ENCODE measurements at regions not wholly inside any gene's neighbourhood (a gene's known extent, or its start where the extent isn't known, plus 50 kb on each side); places are given as distances from the start of the nearest gene placed in this dataset.

DNA sequence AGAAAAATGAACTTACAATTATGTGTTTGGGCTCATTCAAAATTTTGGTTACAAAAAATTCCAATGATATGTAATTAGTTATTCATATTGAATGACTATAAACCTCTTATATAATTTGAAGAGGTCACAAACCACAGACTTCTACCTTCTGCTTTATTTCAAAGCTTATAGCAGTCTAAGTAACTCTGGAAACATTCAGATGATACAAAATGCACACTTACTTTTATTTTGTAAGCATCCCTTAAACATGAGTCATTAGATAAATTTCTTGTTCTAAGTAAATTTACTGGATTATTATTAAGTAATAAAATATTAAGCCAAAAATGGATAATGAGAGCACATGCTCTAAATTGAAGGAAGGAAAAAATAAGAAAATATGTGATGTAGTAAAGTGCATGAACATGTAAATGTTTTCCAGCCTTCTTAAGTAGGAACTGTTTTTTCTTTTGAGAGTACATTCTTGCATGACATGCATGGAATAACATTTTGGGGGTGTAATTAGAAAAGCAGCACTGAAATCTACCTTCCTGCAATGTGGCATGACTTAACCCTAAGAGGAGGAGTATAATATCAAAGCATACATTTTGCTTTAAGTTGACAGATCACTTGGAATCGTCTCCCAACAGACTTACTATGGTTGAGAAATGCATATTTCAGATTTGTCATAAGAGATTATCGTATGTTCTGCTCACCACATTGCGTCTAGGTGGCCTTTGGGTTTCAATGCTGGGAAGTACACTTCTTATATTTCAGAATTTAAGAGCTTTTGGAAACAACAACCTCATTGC, 372.7 kb upstream of the HSF2 start:
- DNase-seq = no peak

- DNase-seq = no peak
Measured at GRCh38 chr6:122028933-122029522, 370.4 kb upstream of the HSF2 start.

- DNase-seq = peak in 1 of 2 donors; percentile 14
Measured at GRCh38 chr6:122033564-122034181, 365.8 kb upstream of the HSF2 start.

GRCh38 chr6:122035173-122035572, 364.3 kb upstream of the HSF2 start:
- no peak for DNase-seq

- no peak for DNase-seq
Measured at GRCh38 chr6:122040261-122040660, 359.2 kb upstream of the HSF2 start.

- DNase-seq = no peak
Measured at GRCh38 chr6:122042380-122042779, 357.1 kb upstream of the HSF2 start.

- DNase-seq = no peak
Measured at GRCh38 chr6:122042960-122043735, 356.3 kb upstream of the HSF2 start.

- DNase-seq = no peak
Measured at GRCh38 chr6:122048570-122048969, 350.9 kb upstream of the HSF2 start.

DNA sequence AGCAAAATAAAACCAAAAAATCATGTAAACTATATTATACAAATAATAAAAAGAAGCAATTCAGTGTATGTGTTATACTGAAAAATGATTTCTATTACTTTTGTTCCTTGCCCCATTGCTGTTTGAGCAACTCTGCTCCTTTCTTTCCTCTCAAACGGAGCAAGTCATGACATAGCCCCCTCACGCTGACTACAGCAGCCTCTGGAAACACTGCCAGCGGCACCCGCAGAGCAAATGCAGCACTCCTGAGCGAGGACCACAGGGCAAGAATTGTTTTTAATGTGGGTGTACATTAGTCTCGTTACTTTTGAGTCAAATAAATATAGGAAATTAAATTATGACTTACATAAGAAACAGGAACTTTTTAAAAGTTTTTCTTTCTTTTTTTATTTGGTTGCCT, 350.1 kb upstream of the HSF2 start:
- no peak for DNase-seq

DNA sequence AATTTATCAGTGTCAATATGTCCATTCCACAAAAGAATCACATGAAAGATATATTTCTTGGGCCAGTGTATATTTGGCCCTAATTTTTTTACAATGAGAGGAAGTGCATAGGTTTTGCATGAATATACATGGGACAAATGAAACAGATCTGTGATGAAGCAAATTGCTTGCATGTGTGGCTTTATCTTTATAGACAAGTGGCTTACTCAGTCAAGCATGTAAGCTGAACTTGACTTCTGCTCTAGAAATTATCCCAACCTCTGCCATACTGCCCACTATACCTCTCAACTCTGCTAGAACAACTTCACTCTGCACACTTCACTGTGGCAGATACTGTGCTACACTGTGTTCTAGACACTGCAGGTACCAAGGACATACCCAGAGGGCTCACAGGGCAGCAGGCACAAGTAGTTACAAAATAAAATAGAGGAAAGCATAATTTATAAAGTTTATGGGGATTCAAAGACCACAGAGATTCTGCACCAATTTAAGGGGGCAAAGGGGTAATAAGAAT, 349.2 kb upstream of the HSF2 start:
- no peak for DNase-seq

DNA sequence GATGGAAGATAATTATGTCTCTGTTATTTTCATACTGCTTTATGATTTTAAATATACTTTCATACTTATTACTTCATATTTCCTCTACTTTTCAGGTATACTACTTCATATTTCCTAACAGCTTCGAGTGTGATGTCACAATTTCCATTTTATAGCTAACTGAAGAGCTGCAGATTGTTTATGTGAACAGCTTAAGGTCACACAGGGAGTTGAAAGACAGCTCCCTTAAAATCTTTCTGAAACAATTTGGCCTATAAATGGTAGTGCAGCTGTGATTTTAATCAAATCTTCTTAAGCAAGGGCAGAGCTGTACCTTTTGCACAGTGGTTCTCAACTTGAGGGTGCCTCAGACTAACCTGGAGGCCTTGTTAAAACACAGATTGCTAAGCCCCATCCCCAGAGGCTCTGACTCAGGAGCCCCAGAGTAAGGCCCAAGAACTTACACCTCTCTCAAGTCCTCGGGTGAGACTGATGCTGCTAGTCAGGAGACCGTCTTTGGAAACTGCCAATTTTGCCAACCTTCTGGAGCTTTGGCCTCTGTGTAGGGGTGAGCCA, 347.0 kb upstream of the HSF2 start:
- no peak for DNase-seq

DNA sequence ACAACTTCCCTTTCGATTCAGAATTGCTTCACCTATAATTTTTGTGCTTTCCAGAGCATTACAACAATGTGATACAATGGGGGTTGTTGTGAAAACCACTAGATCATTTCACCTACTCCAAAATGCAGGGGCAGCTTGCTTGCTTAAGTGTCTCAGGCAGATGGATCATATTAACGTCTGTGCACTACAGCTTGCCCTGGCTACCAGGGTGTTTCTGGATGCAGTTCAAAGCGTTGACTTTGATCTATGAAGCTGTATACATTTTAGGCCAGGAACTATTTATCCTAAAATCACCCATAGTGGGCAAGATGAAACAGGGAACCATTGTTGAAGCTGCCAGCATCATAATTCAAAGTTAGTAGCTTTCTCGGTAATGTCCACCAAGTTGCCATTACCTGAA, 339.5 kb upstream of the HSF2 start:
- DNase-seq = no peak

DNA sequence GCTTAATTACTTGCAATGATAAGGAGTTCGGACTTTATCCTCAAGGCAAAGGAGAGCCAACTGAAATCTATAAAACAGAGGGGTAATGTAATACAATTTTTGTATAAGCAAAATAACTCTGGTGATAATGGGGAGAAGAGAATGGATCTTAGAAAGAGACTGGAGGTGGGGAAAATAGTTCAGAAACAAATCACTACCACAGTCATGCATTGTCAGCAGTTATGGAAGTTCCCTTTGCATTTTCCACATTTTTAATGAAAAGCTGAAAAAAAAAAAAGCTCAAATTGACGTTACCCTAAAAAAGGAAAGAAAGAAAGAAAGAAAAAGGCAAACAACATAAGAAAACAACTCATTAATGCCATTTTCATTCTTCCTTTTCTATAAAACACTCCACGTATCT, 337.6 kb upstream of the HSF2 start:
- no peak for DNase-seq

DNA sequence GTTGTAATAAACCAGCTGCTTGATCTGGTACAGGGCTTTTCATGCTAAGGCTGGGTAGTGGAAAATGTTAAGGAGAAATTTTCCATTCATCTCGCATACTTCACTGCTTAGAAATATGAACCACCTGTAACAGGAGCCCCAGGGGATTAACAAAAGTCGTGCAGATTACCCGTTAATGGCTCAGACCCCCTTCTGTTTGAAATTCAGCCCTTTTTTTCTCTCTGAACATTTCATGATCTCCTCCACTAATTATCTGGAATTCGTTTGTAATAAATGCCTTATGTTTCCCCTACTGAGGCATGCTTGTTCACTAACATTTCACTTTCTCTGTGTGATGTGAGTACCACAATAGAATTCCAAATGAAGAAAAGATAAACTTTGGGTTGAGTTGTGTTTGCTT, 336.4 kb upstream of the HSF2 start:
- no peak for DNase-seq

GRCh38 chr6:122063761-122064160, 335.7 kb upstream of the HSF2 start:
- no peak for DNase-seq

DNA sequence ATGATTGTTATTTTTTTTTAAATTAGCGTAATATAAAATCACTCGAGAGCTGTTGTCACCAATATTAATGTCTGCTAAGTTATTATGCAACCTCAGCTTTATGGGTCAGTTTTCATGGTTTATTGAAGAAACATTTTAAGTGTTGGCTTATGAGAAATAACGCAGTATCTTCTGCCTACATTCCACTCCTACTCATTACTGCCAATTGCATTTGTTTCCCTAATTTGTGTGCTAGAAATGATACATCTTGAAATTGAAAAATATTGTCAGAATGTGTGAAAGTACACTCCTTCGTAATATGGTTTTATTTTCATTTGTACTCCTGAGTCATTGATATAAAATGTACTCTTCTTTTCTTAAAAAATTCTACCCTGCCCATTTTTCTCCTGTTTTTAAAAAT, 333.3 kb upstream of the HSF2 start:
- no peak for DNase-seq

DNA sequence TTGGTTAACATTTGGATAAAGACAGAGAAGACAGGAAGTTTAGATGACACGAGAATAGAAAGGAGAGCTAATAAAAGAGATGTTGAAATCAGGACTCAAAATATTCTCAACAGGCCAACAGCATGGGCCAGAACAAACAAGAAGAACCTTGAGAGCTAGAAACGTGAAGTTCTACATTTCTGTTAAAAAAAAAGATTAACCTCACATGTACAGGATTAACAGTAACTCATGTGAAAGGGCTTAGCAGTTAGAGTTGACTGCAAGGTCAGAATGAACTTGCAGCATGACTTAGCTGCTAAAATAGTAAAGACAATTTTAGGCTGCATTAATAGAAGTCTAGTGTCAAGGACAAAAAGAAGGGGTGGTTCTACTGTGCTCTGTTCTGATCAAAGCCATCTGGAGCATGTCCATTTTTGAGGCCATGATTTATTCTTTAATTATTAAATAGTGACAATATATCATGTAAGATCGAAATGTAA, 331.1 kb upstream of the HSF2 start:
- DNase-seq = no peak

DNA sequence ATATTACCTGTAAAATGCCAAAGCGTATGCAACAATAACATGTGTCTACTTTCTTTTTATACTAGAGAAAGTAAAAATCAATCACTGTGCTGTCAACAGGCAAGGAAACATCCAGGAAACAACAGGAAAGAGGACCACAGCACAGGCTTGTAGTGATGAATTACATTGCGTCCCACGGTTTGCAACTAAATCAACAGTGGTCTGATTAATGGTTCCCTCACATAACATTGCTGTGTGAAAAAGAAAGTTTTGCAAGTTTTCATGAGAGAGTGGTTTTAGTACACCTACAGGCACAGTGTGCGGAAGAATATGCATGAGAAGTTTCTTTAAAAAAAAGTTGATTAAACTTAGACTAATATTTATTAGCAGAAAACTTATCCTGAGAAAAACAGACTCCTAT, 329.5 kb upstream of the HSF2 start:
- no peak for DNase-seq

DNA sequence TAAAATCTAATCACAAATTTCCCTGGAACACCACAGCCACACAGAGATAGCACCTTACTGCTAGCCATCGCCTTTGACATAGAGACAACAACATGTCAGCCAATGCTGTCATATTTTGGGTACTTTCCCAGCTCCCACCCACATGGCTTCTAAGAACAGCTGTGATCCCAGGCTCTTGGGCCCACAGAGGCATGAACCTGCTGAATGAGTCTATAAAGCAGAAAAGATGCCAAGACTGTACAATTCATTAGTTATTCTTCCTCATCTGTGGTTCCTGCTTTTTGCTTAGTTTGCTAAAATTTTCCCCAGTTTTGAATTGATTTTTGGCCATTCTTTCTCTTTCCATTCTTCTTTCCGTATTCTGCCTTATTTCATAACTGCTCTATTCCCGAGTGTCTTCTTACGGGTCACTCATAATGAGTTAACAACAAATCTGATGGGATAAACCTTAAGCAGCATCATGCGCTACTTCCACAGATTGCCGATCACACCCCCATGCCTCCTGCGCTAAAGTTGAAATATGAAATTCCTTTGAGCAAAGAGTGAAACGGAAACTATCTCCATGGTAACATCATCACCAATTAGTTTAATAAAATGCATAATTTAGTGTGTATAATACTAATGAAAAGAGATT, 327.3 kb upstream of the HSF2 start:
- no peak for DNase-seq

- DNase-seq = no peak
Measured at GRCh38 chr6:122075084-122075838, 324.2 kb upstream of the HSF2 start.

DNA sequence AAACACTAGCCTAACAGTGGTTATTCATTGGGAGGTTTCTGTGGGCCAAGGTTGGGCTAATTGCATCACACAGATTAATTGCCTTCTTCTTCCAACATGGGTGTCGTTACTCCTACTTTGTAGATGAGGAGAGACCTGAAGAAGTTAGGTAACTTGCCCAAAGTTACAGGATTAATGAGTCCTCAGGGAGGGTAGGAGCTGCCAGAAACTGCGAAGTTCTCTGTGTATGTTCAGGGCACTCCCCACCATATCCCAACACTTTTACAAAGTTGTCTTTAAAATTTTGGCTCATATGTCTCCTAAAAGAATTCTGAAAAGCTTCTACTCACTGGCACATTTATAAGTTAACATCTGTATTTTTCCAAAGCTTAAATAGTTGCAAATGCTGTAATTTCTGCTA, 323.5 kb upstream of the HSF2 start:
- no peak for DNase-seq

- DNase-seq = no peak
Measured at GRCh38 chr6:122077603-122078002, 321.8 kb upstream of the HSF2 start.
